Activated CD4-positive, alpha-beta T cell treated with anti-CD3 and anti-CD28 coated beads, Interleukin-2, Interleukin-4, amounts not matched to agents 100 ng/mL and 50 ng/mL, durations not matched to agents 16 hours and 8 hours (primary cell): ENCODE measurements at regions not wholly inside any gene's neighbourhood (a gene's known extent, or its start where the extent isn't known, plus 50 kb on each side); places are given as distances from the start of the nearest gene placed in this dataset.

Experiments used
- DNase-seq: peaks from one replicate; pipeline ENCODE4 v3.0.0-alpha.2; 2020; ENCODE audit warnings: low spot score

DNA sequence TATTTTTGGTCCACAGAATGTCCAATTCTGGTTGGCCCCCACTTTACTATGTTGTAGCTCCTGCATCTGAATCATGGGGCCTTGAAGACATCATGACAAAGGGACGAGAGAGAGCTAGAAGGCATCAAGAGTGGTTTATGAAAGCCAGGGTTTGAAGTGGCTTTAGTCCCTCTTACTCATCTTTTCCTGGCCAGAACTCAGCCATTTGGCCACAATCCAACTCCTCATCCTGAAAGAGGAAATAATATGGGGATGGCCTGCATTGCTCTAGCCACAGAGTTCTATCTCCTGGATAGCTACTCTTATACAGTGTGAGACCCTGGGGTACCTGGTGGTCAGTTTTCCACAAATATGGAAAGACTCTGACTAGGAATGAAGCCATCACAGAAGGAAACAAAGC, 418.9 kb downstream of the XPNPEP1 start:
- no peak for DNase-seq

DNA sequence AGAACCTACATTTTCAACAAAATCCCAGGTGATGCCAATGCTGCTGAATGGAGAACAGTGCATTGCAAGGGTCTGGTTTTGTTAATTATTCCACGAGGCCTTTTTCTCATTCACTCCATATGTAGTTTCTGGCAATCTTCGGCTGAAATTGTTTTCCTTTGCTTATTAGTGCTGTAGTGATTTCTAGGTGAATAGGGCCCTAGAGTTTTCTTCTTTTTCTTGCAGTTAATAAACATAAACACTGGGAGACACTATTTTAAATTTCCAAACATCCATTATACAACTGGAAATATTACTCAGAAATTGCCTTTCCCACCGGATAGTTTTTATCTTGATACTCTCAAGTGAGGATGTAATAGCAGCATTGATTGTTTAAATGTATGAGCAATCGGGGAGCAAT, 435.6 kb downstream of the XPNPEP1 start:
- no peak for DNase-seq

DNA sequence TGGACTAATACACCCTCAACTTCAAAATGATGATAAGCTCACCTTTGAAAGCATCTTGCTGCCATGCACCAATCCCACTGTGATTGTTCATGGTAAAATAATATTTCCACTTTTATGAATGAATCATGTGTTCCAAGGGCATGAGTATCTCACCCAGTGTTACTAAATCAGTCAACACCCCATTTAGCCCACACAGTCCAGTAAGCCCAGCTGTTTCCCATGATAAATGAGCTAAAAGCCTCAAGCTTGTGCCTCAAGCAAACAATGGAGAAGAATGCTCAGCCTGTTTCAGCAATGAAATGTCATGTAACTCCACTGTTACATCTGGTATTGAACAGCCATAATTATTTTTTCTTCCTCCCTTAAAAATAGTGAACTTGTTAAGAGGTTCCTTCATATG, 442.5 kb downstream of the XPNPEP1 start:
- DNase-seq: no peak

DNA sequence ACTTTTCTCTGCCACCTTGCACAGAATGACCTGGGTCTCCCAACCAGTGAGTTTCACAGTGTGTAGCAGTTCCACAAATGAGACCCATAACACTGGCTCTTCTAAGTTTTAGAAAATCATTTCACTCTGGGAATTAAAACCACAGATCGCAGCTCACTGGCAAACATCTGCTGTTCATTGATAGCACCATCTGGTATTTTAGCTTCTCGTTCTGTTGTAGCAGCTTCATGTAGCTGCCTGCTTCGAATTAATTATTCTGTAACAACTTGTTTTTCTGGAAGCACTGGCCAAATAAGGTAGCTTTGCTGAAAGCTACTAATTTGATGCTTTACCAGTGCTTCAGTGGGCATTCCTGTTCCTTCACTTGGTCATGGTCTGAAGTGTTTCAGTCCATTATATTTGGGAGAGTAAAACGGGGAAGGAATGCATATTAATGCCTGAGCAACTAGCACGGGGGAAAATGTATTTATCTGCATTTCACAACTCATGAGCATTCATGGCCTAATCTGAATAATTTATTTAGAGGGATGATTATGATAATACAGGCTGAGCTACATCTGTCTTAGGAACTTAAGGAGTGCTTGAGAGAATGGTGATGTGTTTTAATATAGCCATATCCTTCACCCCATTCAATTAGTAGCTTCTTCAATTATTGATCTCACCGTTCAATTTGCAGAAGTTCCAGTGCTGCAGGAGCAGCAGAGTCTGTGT, 447.4 kb downstream of the XPNPEP1 start:
- no peak for DNase-seq

DNA sequence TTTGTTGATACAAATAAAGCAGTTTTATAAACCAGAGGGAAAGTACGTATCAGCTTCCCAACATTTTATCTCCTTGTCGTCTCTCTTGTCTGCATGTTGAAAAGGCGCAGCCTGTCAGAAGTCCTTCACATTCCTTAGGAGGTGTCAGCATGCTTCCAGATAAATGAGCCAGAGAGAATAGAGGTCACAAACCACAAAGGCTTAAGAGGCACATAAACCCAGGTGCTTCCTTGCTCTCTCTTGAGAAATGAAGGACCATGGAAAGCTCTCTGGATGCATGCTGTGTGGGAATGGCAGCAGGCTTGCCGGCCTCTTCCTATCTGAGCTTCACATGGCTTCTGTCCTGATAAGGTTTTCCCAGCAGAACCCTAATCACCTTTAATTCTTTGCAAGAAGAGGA, 448.5 kb downstream of the XPNPEP1 start:
- DNase-seq: no peak

DNA sequence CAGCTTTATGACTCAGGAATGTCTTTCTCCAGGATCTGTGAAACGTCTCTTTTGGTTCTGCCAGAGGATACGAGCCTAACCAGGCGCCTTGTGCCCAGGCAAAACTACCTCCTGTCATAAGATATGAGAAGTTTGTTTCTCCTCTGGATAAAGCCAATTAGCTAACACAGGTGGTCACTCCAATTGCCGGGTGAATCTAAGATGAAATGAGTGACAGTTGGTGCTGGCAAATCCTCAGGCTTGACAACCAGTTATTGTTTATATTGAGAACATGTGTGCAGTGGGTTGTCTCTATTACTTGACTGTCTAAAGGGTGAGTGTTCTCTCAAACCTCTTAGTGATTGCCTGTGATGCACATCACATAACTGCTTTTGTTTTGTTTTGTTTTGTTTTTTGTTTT, 449.1 kb downstream of the XPNPEP1 start:
- DNase-seq: no peak

DNA sequence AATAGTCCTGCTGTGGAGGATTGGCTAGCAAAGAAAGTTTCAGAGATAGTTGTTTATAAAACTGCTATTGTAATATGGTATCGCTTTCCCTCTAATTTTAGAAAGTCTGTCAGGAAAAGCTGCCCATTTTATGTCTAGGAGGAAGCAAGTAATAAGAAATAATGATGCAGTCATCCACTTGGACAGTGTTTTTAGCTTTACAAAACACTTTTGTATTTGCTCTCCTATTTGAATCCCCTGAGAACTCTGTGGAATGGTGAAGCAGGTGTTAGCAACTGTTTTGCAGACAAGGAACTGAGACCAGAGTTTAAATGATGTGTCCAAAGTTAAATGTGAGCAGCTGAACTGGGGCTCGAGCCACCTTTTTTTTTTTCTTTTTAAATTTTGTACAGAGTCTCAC, 455.8 kb downstream of the XPNPEP1 start:
- no peak for DNase-seq

DNA sequence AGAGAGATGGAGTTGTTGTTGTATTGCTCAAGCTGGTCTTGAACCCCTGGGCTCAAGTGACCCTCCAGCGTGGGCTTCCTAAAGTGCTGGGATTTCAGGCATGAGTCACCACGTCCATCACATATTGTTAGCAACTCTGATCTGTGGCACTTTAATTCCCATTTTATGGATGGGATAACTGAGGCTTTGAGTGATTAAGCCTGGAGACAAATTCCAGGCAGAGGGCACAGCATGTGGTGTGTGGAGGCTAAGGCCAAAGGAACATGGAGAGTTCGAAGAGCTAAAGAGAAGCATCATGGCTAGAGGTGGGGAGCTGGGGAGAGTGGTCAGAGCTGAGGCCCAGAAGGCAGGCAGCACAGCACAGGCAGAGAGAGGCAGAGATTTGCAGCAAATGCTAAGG, 458.4 kb downstream of the XPNPEP1 start:
- no peak for DNase-seq

DNA sequence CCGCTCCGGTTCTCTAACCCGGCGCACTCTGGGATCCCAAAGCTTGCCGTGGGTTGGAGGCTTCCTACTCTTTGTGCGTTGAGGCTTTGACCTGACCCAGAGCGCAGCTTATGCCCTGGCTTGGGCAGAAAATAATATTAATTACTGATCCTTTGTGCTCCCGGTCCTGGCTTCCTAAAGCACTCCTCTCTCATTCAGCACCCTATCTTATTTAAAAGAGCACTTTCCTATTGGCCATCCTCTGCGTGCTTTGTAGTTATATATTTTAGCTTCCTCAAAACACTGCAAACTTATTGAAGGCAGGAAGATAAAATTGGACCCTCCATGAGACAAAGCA, 466.0 kb downstream of the XPNPEP1 start:
- no peak for DNase-seq

DNA sequence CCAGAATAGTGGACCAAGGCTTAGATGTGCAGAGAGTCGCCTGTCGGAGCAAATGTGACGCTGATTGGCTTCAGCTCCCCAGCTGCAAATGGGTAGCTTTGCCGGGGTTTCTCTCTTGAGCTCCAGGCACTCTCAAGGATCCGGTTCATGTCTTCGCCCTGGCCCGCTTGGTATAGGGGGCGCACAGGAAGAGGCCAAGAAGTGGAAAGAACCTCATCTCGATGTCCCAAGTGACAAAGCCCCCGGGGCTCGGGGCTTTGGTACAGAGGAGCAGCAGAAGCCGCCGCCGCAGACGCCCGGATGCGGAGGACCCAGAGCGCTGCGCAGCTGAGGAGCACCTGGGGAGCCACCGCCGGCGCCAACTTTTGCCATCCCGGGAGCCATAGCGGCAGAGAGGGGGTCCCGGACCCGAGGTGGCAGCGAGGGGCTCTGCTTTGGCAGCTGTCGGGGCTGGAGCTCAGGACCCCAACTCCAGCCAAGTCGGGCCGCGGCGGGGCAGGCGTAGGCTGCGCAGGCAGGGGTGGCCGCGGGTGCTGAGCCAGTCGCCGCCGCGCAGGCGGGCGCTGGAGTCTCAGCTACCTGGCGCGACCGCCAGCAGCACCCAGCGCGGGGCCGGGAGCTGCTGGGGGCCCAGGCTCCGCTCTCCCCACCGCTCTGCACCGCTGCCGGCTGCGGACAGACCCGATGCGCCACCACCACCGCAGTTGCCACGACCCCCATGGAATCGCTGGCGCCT, 466.6 kb downstream of the XPNPEP1 start:
- no peak for DNase-seq

DNA sequence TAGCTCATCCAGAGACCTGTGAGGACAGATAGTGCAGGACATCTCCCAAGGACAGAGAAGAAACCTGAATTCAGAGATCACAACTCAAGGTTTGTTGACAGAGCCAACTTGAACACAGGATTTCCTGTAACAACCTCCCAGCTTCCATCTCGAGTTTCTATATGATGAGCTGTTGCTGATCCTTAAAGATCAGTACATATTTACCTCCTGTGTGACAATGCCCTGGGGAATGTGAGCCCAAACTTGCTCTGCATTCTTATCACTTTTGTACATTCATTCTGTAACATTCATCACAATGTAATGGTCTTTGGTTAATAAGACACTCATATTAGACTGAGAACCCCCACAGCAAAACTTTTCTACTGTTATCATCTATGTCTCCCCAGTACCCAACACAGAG, 468.6 kb downstream of the XPNPEP1 start:
- no peak for DNase-seq

DNA sequence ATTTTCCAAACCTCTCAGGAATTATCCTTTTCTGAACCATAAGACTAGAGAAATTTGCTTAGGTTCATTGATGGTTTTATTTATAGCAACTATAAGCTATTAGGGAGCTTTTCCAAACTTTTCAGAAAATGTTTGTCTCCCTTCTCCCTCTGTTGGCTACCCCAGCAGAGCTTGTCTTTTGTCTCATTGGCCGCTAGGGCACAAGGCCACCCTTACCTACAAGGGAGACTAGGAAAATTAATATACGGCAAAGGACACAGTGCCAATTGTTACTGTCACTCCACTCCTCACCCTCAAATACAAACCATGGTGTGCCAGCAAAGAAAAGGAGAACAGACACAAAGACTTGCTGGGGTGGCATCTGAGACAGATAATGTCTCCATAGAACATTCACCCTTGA, 471.4 kb downstream of the XPNPEP1 start:
- DNase-seq: no peak

DNA sequence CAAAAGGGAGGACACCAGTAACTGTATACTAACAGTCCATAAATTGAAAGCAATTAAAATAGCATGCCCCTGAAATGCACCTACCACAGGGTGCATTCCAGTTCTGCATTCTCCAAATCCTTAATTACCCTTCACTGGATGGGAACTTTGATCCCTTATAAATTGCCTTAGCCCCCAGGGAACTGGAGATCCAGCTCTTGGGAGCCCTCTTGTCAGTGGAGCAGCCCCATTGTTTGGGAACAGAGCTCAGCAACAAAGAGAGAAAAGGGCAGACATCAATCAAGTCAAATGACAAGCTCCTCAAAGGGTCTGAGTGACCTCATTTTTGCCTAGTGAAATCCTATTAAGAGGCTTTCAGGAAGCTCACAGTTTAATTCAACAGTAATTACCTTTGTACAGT, 472.6 kb downstream of the XPNPEP1 start:
- no peak for DNase-seq

DNA sequence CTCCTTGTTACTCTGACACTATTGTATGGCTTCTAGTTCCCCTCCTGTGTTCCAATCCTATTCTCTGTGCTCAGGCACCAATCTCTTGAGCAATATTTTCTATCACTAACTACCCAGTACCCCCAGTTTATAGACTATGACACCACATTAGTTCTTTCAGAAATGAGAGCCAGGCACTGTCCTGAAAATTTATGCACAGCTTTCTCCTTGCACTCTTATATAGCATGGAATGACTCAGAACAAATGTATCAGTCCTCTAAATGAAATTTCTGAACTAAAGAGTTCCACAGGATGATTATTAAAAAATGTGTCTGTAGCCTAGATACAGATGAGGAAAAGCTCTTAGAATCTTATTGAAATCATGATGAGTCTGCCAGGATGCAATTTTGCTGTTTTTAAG, 489.9 kb downstream of the XPNPEP1 start:
- no peak for DNase-seq

DNA sequence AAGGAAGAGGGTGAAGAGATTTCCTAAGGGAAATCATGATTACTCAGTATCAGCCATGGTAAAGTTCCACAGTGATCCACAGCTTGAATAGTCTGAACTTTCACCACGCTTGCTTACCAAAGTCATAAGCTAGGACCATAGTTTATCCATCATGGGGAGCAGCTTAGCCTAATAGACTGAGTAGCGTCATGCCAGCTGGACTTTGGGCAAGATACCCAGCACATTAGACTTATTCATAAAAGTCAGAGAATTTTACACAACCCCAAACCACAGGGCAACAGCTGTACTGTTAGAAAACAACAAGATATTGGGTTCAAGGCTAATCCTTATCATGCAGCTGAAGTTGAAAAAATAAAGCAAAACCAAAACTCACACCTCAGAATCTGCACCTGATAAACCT, 491.0 kb downstream of the XPNPEP1 start:
- no peak for DNase-seq

DNA sequence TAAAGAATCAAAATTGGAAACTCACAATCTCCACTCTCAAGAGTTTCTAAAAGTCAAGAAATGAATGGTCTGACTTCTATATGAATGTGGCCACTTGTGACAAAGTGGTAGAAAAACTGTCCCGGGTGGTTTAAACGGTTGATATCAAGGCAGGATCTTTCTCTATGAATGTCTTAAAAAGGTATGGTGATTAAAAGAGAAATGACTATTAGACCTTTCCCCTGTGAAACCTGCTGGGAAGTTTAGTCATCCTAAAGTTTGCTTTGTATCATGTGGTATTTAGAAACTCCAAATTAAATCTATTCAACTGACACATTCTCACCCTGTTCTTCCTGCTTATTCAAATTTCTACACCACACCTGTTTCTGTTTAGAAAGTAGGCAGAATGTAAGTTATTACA, 492.5 kb downstream of the XPNPEP1 start:
- DNase-seq: peak; percentile 29

DNA sequence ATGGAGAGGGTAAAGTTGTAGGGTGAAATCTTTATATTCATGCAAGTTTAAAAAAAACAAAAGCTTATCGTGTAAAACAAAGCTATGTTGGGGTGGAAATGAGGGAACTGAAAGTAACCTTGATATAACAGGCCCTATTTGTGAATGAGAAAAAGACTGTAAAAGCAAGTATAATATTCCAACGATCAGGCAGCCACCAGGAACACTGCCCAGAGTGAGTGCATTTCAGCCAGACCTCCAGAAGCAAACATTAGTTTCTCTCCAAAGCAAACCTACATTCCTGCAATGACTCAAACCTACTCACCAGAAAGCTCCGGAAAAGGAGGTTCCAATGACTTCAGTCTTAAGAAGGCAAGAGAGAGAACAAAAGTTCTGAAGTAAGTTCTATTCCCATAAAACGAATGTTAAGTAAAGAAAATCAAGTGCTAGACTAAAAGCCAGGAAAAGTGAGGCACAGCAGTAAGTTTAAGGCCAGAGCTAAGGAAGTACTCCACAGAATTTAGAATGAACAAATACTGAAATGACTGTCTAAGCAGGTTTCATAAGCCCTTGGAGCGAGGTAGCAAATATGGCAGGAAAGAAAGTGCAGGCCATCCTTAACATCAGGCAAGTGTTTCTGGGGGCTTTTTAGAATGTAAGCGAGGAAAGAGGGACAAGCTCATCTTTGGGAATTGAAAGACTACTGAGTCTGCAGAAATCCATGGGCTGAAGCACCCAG, 493.1 kb downstream of the XPNPEP1 start:
- DNase-seq: no peak

DNA sequence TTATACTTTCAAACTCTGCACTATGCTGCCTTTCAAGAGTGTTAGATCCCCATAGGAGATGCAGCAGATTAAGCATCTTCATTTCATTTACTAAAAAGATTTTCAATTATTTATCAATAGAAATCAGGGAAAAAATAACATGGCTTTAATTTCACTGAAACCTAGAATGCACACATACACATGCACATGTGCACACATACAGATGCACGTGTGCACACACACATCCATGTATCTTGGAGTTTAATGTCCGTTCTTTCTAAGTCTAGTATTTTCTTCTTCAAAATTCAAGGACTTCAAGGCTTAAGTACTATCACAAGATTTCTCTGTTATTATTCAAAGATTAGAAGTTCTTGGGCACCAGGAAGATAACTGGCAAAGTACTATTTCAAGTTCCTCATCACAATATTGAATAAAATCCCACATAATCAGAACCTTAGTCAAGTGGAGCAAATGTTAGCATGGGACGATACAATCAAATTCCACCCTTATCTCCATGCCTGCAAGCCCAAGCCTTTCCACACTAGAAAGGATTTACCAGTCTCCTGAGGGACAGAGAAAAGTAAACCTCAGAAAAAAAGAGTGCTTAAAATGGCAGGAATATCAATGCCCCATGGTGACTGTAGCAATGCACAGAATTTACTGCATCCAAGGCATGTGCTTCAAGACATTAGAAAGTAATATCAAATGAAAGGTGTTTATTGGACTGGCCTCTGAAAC, 494.4 kb downstream of the XPNPEP1 start:
- DNase-seq: no peak

DNA sequence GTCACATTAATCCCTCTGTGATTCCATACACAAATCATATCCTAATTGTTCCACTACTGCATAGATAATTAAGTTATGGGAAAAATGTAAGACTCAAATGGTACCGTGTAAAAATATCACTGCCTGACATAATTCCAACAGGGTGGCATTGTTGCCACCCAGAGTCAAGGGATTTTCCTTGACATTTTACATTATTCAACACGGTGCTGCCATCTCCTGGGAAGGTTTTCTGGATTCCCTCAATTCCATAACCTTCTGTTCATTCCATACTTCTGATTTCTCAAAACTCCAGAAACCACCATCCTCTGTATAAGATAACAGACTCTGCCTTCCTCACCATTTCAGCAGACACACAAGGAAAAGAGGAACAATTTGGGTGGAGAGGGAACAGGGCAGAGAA, 495.9 kb downstream of the XPNPEP1 start:
- no peak for DNase-seq

DNA sequence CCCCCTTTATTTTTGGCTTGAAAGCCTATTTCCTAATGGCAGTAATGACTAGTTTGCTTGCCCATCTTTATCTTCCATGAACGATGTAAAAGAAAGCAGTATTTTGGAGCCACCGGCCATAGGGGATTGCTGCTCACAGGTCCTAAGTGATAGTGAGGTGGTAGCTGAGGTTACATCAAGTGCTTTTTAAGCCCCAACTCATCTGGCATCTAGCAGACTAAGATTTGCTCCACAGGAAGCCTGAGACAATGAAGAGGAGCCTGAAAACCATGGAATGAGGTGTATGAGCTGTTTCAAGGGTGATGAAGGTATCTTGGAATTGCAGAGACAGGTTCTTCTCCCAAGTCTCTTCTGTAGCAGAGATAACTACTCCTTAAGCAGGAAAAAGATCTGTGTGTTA, 496.3 kb downstream of the XPNPEP1 start:
- DNase-seq: no peak

DNA sequence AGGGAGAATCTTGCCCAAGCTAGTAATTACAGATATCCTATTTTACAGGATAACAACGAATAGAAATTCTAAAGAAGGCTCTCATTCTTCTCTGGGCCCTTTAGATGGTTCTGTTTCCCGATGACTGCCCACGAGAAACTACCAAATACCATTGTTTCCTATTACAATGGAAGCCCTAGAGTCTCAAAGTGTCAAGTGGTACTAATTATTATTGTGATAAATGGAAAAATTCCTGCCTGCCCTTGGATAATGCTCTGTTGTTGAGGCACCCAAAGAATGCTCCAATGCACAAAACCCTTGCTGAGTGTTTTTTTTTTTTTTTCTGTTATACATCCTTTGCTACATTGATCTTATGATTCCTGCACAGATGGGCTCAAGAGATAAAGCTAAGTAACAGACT, 504.5 kb downstream of the XPNPEP1 start:
- no peak for DNase-seq

DNA sequence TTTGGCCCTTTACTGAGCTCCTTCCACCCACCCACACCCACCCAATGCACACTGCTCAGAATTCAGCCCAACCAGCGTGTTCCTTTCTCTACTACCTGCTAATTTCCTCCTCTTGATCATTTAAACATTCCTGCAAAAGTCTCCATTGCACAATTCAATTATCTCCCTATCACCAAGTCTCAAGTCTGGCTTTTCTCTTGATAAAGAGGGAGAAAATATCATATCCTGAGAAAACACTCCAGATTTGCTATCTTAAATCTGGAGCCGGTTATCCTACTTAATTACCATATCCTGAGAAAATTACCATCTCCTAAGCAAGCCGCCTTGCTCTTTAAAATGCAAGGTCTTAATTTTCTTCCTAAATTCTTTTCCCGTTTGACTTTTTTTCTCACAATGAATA, 505.5 kb downstream of the XPNPEP1 start:
- DNase-seq: no peak

DNA sequence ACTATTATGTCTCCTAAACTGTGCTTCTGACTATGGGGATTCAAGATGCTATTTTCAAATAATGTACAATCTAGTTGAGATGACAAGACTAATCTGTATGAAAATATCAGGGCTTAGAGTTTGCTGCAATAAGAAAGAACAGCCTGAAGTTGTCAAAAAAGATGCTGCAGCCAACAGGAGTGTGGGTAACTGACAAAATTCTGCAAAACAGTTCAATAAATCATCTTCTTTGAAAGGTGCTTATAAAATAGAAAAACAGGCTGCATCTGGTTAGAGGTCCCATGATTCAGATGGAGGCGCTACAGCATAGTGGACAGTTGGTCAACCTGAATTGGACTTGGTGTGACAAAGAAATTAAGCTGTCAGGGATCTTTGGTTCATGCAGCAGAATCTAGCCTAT, 511.0 kb downstream of the XPNPEP1 start:
- DNase-seq: no peak
